Mesenchymal stem cell (in vitro differentiated cells and primary cell): ENCODE measurements at regions not wholly inside any gene's neighbourhood (a gene's known extent, or its start where the extent isn't known, plus 50 kb on each side); places are given as distances from the start of the nearest gene placed in this dataset.

Experiments
- DNase-seq: peaks from one replicate; pipeline ENCODE4 v3.0.0-alpha.2; 2013
- H2AFZ ChIP-seq: one replicate; pipeline ENCODE4 v1.6.1; 2013; ENCODE audit warnings: low read depth, mild to moderate bottlenecking, control low read depth, inconsistent platforms, low read length, moderate library complexity
- H2AK5ac ChIP-seq: 2 replicates; pipeline ENCODE4 v1.6.1; 2013; ENCODE audit warnings: low read length, moderate library complexity, mild to moderate bottlenecking, inconsistent platforms; ENCODE audit not compliant: severe bottlenecking
- H2BK120ac ChIP-seq: one replicate; pipeline ENCODE4 v1.6.1; 2013; ENCODE audit warnings: low read depth, mild to moderate bottlenecking, inconsistent platforms, low read length, moderate library complexity
- H2BK12ac ChIP-seq, 2 experiments: one replicate each; pipeline ENCODE4 v1.6.1; 2013; ENCODE audit warnings: inconsistent platforms in 2 of 2, low read length in 2 of 2, mild to moderate bottlenecking in 2 of 2, moderate library complexity in 2 of 2, control low read depth in 1 of 2
- H2BK15ac ChIP-seq: one replicate; pipeline ENCODE4 v1.6.1; 2013; ENCODE audit warnings: mild to moderate bottlenecking, low read depth, inconsistent platforms; ENCODE audit not compliant: poor library complexity, severe bottlenecking
- H2BK5ac ChIP-seq: 2 replicates; pipeline ENCODE4 v1.6.1; 2013; ENCODE audit warnings: low read depth, mild to moderate bottlenecking, low read length, control low read depth, inconsistent platforms; ENCODE audit not compliant: poor library complexity, severe bottlenecking
- H3K14ac ChIP-seq, 2 experiments: one replicate each; pipeline ENCODE4 v1.6.1; 2013; ENCODE audit warnings: inconsistent platforms in 2 of 2, low read length in 2 of 2, control low read depth in 1 of 2, mild to moderate bottlenecking in 1 of 2, moderate library complexity in 1 of 2
- H3K18ac ChIP-seq, 2 experiments: one replicate each; pipeline ENCODE4 v1.6.1; 2013; ENCODE audit warnings: inconsistent platforms in 2 of 2, low read length in 2 of 2, control low read depth in 1 of 2, low read depth in 1 of 2, mild to moderate bottlenecking in 1 of 2
- H3K23ac ChIP-seq, 2 experiments: one replicate each; pipeline ENCODE4 v1.6.1; 2013; ENCODE audit warnings: inconsistent platforms in 2 of 2, low read length in 2 of 2, mild to moderate bottlenecking in 2 of 2, moderate library complexity in 2 of 2, control low read depth in 1 of 2
- H3K27ac ChIP-seq: 2 replicates; pipeline ENCODE4 v1.5.1; 2013; ENCODE audit warnings: mild to moderate bottlenecking, moderate library complexity, low read length, control low read depth, inconsistent platforms; ENCODE audit not compliant: poor library complexity, severe bottlenecking
- H3K27me3 ChIP-seq, 2 experiments: 2 replicates each; pipeline versions ENCODE4 v1.6.1 to v1.7.0; 2013; ENCODE audit warnings: low read length in 2 of 2, mild to moderate bottlenecking in 2 of 2, moderate library complexity in 2 of 2, control low read depth in 1 of 2, inconsistent platforms in 1 of 2; ENCODE audit not compliant: control insufficient read depth in 1 of 2, insufficient read depth in 1 of 2
- H3K36me3 ChIP-seq, 2 experiments: 2 replicates each; pipeline versions ENCODE4 v1.6.1 to v1.7.0; 2013; ENCODE audit warnings: low read length in 2 of 2, control low read depth in 1 of 2, inconsistent platforms in 1 of 2, low read depth in 1 of 2, mild to moderate bottlenecking in 1 of 2; ENCODE audit not compliant: insufficient read depth in 2 of 2, control insufficient read depth in 1 of 2
- H3K4ac ChIP-seq, 2 experiments: one replicate each; pipeline ENCODE4 v1.6.1; 2013; ENCODE audit warnings: inconsistent platforms in 2 of 2, low read length in 2 of 2, mild to moderate bottlenecking in 2 of 2, moderate library complexity in 2 of 2, control low read depth in 1 of 2, low read depth in 1 of 2
- H3K4me1 ChIP-seq: 2 replicates; pipeline ENCODE4 v1.6.1; 2013; ENCODE audit warnings: low read depth, low read length, control low read depth; ENCODE audit not compliant: control insufficient read depth, insufficient read depth
- H3K4me2 ChIP-seq: 2 replicates; pipeline ENCODE4 v1.6.1; 2013; ENCODE audit warnings: low read length, mild to moderate bottlenecking, inconsistent platforms; ENCODE audit not compliant: poor library complexity, severe bottlenecking
- H3K4me3 ChIP-seq, 2 experiments: 2 replicates each; pipeline versions ENCODE4 v1.5.1 to v1.7.0; 2013; ENCODE audit warnings: low read length in 2 of 2, mild to moderate bottlenecking in 2 of 2, control low read depth in 1 of 2, low read depth in 1 of 2; ENCODE audit not compliant: insufficient read depth in 1 of 2
- H3K79me1 ChIP-seq: replicated peaks from 2 replicates; pipeline ENCODE4 v1.6.1; 2013; ENCODE audit warnings: mild to moderate bottlenecking, control low read depth, low read length, inconsistent platforms; ENCODE audit not compliant: poor library complexity, severe bottlenecking
- H3K9ac ChIP-seq: 2 replicates; pipeline ENCODE4 v1.7.0; 2013; ENCODE audit warnings: mild to moderate bottlenecking, low read length, moderate library complexity
- H3K9me3 ChIP-seq: 2 replicates; pipeline ENCODE4 v1.7.0; 2013; ENCODE audit warnings: mild to moderate bottlenecking, low read length; ENCODE audit not compliant: control insufficient read depth
- H4K8ac ChIP-seq: one replicate; pipeline ENCODE4 v1.6.1; 2013; ENCODE audit warnings: inconsistent platforms, mild to moderate bottlenecking, low read length, moderate library complexity
- H4K91ac ChIP-seq: one replicate; pipeline ENCODE4 v1.6.1; 2013; ENCODE audit warnings: mild to moderate bottlenecking, low read length, inconsistent platforms
- WGBS: methylation state at CpG from one replicate; pipeline ENCODE4 v1.1.7; 2013; ENCODE audit warnings: mixed read lengths; 5-methylcytosine and 5-hydroxymethylcytosine counted together

- no peak for DNase-seq
- Histone ChIP-seq H2BK120ac (no peak overlapping the region), H3K4me3 (no peak overlapping the region), H3K36me3 (no peaks in the 10 kb centered on the region), H3K9me3 (no peaks in the 10 kb centered on the region), H3K4ac (no peak overlapping the region), H2AFZ (no peak overlapping the region), H3K79me1 (no peaks in the 10 kb centered on the region), H3K27ac (no peak overlapping the region), H4K91ac (no peak overlapping the region), H3K23ac (no peak overlapping the region), H3K18ac (no peak overlapping the region), H3K14ac (no peak overlapping the region), H2BK5ac (no peak overlapping the region), H3K4me1 (peaks cover 4% of the 10 kb centered on the region), H3K9ac (no peak overlapping the region), H2BK15ac (no peak overlapping the region), H2BK12ac (no peak overlapping the region), H3K4me2 (no peak overlapping the region), H4K8ac (no peak overlapping the region), H2AK5ac (no peak overlapping the region), H3K27me3 (no peaks in the 10 kb centered on the region)
- 60% methylated on average over 1 of the region's 2 CpGs for WGBS
Observed at GRCh38 chr13:99717959-99718674, 216.8 kb downstream of the TM9SF2 start.

- no peak overlapping the region for H4K91ac ChIP-seq
- no peak overlapping the region for H3K4ac ChIP-seq
- WGBS, result 86% methylated on average over 4 of the region's 4 CpGs
- H3K79me1 ChIP-seq, result no peaks in the 10 kb centered on the region
- no peak overlapping the region for H3K18ac ChIP-seq
- no peak overlapping the region for H4K8ac ChIP-seq
- no peaks in the 10 kb centered on the region for H3K36me3 ChIP-seq
- no peak overlapping the region for H2BK12ac ChIP-seq
- H3K4me2 ChIP-seq, result no peak overlapping the region
- no peaks in the 10 kb centered on the region for H3K4me1 ChIP-seq
- H2BK15ac ChIP-seq, result no peak overlapping the region
- no peak overlapping the region for H3K9ac ChIP-seq
- H3K14ac ChIP-seq, result no peak overlapping the region
- H3K23ac ChIP-seq, result no peak overlapping the region
- no peak overlapping the region for H3K4me3 ChIP-seq
- no peak overlapping the region for H2BK120ac ChIP-seq
- H2BK5ac ChIP-seq, result no peak overlapping the region
- no peak overlapping the region for H2AFZ ChIP-seq
- H2AK5ac ChIP-seq, result no peak overlapping the region
- DNase-seq, result no peak
- H3K27ac ChIP-seq, result no peak overlapping the region
- no peaks in the 10 kb centered on the region for H3K27me3 ChIP-seq
- H3K9me3 ChIP-seq, result no peaks in the 10 kb centered on the region
Observed at GRCh38 chr13:99709134-99709533, 207.9 kb downstream of the TM9SF2 start.

GRCh38 chr13:99704390-99704789, 203.1 kb downstream of the TM9SF2 start:
- no peak overlapping the region for H4K8ac ChIP-seq
- no peaks in the 10 kb centered on the region for H3K36me3 ChIP-seq
- H2AK5ac ChIP-seq, result no peak overlapping the region
- H3K27ac ChIP-seq, result no peak overlapping the region
- peaks cover 0 to 4% of the 10 kb centered on the region in 2 experiments for H3K27me3 ChIP-seq
- DNase-seq, result no peak
- no peak overlapping the region for H2BK5ac ChIP-seq
- H3K79me1 ChIP-seq, result no peaks in the 10 kb centered on the region
- no peak overlapping the region for H3K9ac ChIP-seq
- no peak overlapping the region for H2BK120ac ChIP-seq
- no peak overlapping the region for H3K4me3 ChIP-seq
- H3K4me2 ChIP-seq, result no peak overlapping the region
- no peak overlapping the region for H3K4ac ChIP-seq
- no peak overlapping the region for H4K91ac ChIP-seq
- H2BK15ac ChIP-seq, result no peak overlapping the region
- no peaks in the 10 kb centered on the region for H3K9me3 ChIP-seq
- no peaks in the 10 kb centered on the region for H3K4me1 ChIP-seq
- WGBS, result 82% methylated on average over 4 of the region's 4 CpGs
- H3K14ac ChIP-seq, result no peak overlapping the region
- no peak overlapping the region for H2BK12ac ChIP-seq
- H3K23ac ChIP-seq, result no peak overlapping the region
- no peak overlapping the region for H2AFZ ChIP-seq
- no peak overlapping the region for H3K18ac ChIP-seq

- H3K14ac ChIP-seq, result no peak overlapping the region
- H4K8ac ChIP-seq, result no peak overlapping the region
- peaks cover 0 to 4% of the 10 kb centered on the region in 2 experiments for H3K27me3 ChIP-seq
- H3K36me3 ChIP-seq, result no peaks in the 10 kb centered on the region
- no peaks in the 10 kb centered on the region for H3K4me1 ChIP-seq
- no peak overlapping the region for H2AK5ac ChIP-seq
- H3K4me2 ChIP-seq, result no peak overlapping the region
- H3K4ac ChIP-seq, result no peak overlapping the region
- no peaks in the 10 kb centered on the region for H3K9me3 ChIP-seq
- no peak overlapping the region for H3K9ac ChIP-seq
- no peak overlapping the region for H2BK120ac ChIP-seq
- no peak for DNase-seq
- H3K79me1 ChIP-seq, result no peaks in the 10 kb centered on the region
- H3K18ac ChIP-seq, result no peak overlapping the region
- H2BK5ac ChIP-seq, result no peak overlapping the region
- no peak overlapping the region for H2BK12ac ChIP-seq
- no peak overlapping the region for H3K27ac ChIP-seq
- no peak overlapping the region for H3K23ac ChIP-seq
- H2BK15ac ChIP-seq, result no peak overlapping the region
- no peak overlapping the region for H4K91ac ChIP-seq
- no peak overlapping the region for H3K4me3 ChIP-seq
- no peak overlapping the region for H2AFZ ChIP-seq
Observed at GRCh38 chr13:99703908-99704307, 202.6 kb downstream of the TM9SF2 start.
